ENCODE measurements at regions not wholly inside any gene's neighbourhood (a gene's known extent, or its start where the extent isn't known, plus 50 kb on each side); places are given as distances from the start of the nearest gene placed in this dataset.
"Not testable (repeated sequence)": the region's sequence is repeated elsewhere in the genome, so short reads cannot be mapped to it uniquely, and the experiment has no call there.

GRCh38 chr20:53693262-53693871 is 99.7 kb upstream of the ZNF217 start:
- DNase-seq (ENCODE audit: low spot score), result peak; percentile 36

GRCh38 chr20:53692465-53693067 is 98.9 kb upstream of the ZNF217 start:
- DNase-seq (ENCODE audit: low spot score), result peak; percentile 6

- no peak for DNase-seq (ENCODE audit: low spot score)
Measured at GRCh38 chr20:53691811-53692192, 98.2 kb upstream of the ZNF217 start.

GRCh38 chr20:53691060-53691810 is 97.6 kb upstream of the ZNF217 start:
- no peak for DNase-seq (ENCODE audit: low spot score)

GRCh38 chr20:53688085-53688484 is 94.4 kb upstream of the ZNF217 start:
- no peak for DNase-seq (ENCODE audit: low spot score)

GRCh38 chr20:53685070-53685595 is 91.5 kb upstream of the ZNF217 start:
- no peak for DNase-seq (ENCODE audit: low spot score)

GRCh38 chr20:53683506-53683905 is 89.9 kb upstream of the ZNF217 start:
- DNase-seq (ENCODE audit: low spot score), result no peak

GRCh38 chr20:53681352-53682212 is 87.9 kb upstream of the ZNF217 start:
- no peak for DNase-seq (ENCODE audit: low spot score)

GRCh38 chr20:53679597-53680309 is 86.1 kb upstream of the ZNF217 start:
- DNase-seq (ENCODE audit: low spot score), result no peak

- no peak for DNase-seq (ENCODE audit: low spot score)
Measured at GRCh38 chr20:53678990-53679596, 85.5 kb upstream of the ZNF217 start.

- no peak for DNase-seq (ENCODE audit: low spot score)
Measured at GRCh38 chr20:53678315-53678989, 84.8 kb upstream of the ZNF217 start.

- DNase-seq (ENCODE audit: low spot score), result no peak
Measured at GRCh38 chr20:53677447-53678314, 84.0 kb upstream of the ZNF217 start.

- DNase-seq (ENCODE audit: low spot score), result no peak
Measured at GRCh38 chr20:53676987-53677386, 83.3 kb upstream of the ZNF217 start.

GRCh38 chr20:53676519-53676822 is 82.8 kb upstream of the ZNF217 start:
- DNase-seq (ENCODE audit: low spot score), result no peak

- DNase-seq (ENCODE audit: low spot score), result no peak
Measured at GRCh38 chr20:53672484-53673129, 79.0 kb upstream of the ZNF217 start.

- no peak for DNase-seq (ENCODE audit: low spot score)
Measured at GRCh38 chr20:53671370-53671769, 77.7 kb upstream of the ZNF217 start.

- DNase-seq (ENCODE audit: low spot score), result not testable (repeated sequence)
Measured at GRCh38 chr20:53669517-53670313, 76.1 kb upstream of the ZNF217 start.

GRCh38 chr20:53668992-53669391 is 75.4 kb upstream of the ZNF217 start:
- DNase-seq (ENCODE audit: low spot score), result no peak

All from CD4-positive, alpha-beta T cell treated with Interleukin-2 at 100 ng/mL for 4 hours (primary cell).